MM.1S (cell line): ENCODE measurements at regions not wholly inside any gene's neighbourhood (a gene's known extent, or its start where the extent isn't known, plus 50 kb on each side); places are given as distances from the start of the nearest gene placed in this dataset.
A peak's percentile ranks its signal among the peaks of the same experiment; 100 is the strongest.
"Not testable (repeated sequence)": the region's sequence is repeated elsewhere in the genome, so short reads cannot be mapped to it uniquely, and the experiment has no call there.

Experiments used
- DNase-seq: peaks from one replicate; pipeline ENCODE4 v3.0.0-alpha.2; 2015
- H2AFZ ChIP-seq: fragments of 300-600 bp; sonication (generic); 2 replicates; pipeline ENCODE4 v1.6.0; 2016; ENCODE audit warnings: antibody characterized with exemption, low read length
- H3F3A ChIP-seq: fragments of 300-600 bp; sonication (generic); 2 replicates; pipeline ENCODE4 v1.6.1; 2016; ENCODE audit warnings: mild to moderate bottlenecking, antibody characterized with exemption, low read length, moderate library complexity, mixed read lengths; ENCODE audit not compliant: insufficient read depth
- H3K27ac ChIP-seq: fragments of 300-600 bp; sonication (generic); 2 replicates; pipeline ENCODE4 v1.5.1; 2016; ENCODE audit warnings: mild to moderate bottlenecking, low read length
- H3K27me3 ChIP-seq: fragments of 300-600 bp; sonication (generic); replicated peaks from 2 replicates; pipeline ENCODE4 v1.6.0; 2016; ENCODE audit warnings: low read length; ENCODE audit not compliant: insufficient read depth
- H3K36me3 ChIP-seq: fragments of 300-600 bp; sonication (generic); replicated peaks from 2 replicates; pipeline ENCODE4 v1.6.1; 2016; ENCODE audit warnings: mild to moderate bottlenecking, low read length, mixed read lengths; ENCODE audit not compliant: insufficient read depth
- H3K4me1 ChIP-seq: fragments of 300-600 bp; sonication (generic); 2 replicates; pipeline ENCODE4 v1.6.1; 2016; ENCODE audit warnings: low read length, mixed read lengths
- H3K4me2 ChIP-seq: fragments of 300-600 bp; sonication (generic); 2 replicates; pipeline ENCODE4 v1.6.0; 2016; ENCODE audit warnings: low read depth, low read length
- H3K4me3 ChIP-seq: fragments of 300-600 bp; sonication (generic); 2 replicates; pipeline ENCODE4 v1.5.1; 2016; ENCODE audit warnings: low read length, mixed read lengths
- H3K79me2 ChIP-seq: fragments of 300-600 bp; sonication (generic); 2 replicates; pipeline ENCODE4 v1.6.1; 2016; ENCODE audit warnings: mixed run types, low read length, mixed read lengths
- H3K9ac ChIP-seq: fragments of 300-600 bp; sonication (generic); 2 replicates; pipeline ENCODE4 v1.6.1; 2016; ENCODE audit warnings: low read length, mixed read lengths
- H3K9me2 ChIP-seq: fragments of 300-600 bp; sonication (generic); replicated peaks from 2 replicates; pipeline ENCODE4 v1.6.1; 2016; ENCODE audit warnings: mild to moderate bottlenecking, low read length, mixed read lengths; ENCODE audit not compliant: insufficient read depth
- H3K9me3 ChIP-seq: fragments of 300-600 bp; sonication (generic); replicated peaks from 2 replicates; pipeline ENCODE4 v1.6.1; 2016; ENCODE audit warnings: mild to moderate bottlenecking, low read length, mixed read lengths; ENCODE audit not compliant: insufficient read depth
- H4K20me1 ChIP-seq: fragments of 300-600 bp; sonication (generic); 2 replicates; pipeline ENCODE4 v1.6.1; 2016; ENCODE audit warnings: mild to moderate bottlenecking, low read length, moderate library complexity, mixed read lengths; ENCODE audit not compliant: insufficient read depth
- CTCF ChIP-seq: fragments of 300-600 bp; sonication (generic); IDR thresholded peaks from 2 replicates; pipeline ENCODE4 v1.5.1; 2016; ENCODE audit warnings: antibody characterized with exemption, low read length, mixed read lengths

DNA sequence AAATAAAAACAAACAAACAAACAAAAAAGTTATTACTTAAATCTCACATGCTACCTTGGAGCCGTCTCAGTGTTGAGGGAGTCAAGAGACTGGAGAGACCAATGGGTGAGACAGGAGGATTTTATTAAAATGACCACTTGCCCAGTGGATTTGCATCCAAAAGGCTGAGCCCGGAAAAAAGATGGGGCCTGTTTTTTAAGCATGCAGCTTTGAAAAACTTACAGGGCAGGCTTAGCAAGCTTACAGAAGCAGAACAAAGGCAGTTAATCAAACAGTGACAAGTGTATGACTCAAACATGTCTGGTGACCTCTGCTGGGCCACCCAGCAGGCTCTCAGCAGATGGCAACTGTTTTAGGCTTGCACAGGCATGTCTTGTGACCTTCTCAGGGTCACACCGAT lies 82.5 kb downstream of the POTEH start:
- H3K4me1 ChIP-seq, H3K27me3 ChIP-seq, H3K79me2 ChIP-seq, H2AFZ ChIP-seq, DNase-seq, H3K9me3 ChIP-seq, H4K20me1 ChIP-seq, H3F3A ChIP-seq, H3K4me3 ChIP-seq, H3K4me2 ChIP-seq, H3K9me2 ChIP-seq, H3K27ac ChIP-seq, H3K36me3 ChIP-seq, H3K9ac ChIP-seq: not testable (repeated sequence)

GRCh38 chr22:15775118-15775517 lies 85.3 kb downstream of the POTEH start:
- not testable (repeated sequence) for H3K4me3 ChIP-seq, H2AFZ ChIP-seq, H3K27me3 ChIP-seq, H3K9me2 ChIP-seq, H3K4me2 ChIP-seq, H3K9ac ChIP-seq, H3F3A ChIP-seq, H3K36me3 ChIP-seq, H4K20me1 ChIP-seq, H3K4me1 ChIP-seq, H3K9me3 ChIP-seq, H3K27ac ChIP-seq, H3K79me2 ChIP-seq, DNase-seq

DNA sequence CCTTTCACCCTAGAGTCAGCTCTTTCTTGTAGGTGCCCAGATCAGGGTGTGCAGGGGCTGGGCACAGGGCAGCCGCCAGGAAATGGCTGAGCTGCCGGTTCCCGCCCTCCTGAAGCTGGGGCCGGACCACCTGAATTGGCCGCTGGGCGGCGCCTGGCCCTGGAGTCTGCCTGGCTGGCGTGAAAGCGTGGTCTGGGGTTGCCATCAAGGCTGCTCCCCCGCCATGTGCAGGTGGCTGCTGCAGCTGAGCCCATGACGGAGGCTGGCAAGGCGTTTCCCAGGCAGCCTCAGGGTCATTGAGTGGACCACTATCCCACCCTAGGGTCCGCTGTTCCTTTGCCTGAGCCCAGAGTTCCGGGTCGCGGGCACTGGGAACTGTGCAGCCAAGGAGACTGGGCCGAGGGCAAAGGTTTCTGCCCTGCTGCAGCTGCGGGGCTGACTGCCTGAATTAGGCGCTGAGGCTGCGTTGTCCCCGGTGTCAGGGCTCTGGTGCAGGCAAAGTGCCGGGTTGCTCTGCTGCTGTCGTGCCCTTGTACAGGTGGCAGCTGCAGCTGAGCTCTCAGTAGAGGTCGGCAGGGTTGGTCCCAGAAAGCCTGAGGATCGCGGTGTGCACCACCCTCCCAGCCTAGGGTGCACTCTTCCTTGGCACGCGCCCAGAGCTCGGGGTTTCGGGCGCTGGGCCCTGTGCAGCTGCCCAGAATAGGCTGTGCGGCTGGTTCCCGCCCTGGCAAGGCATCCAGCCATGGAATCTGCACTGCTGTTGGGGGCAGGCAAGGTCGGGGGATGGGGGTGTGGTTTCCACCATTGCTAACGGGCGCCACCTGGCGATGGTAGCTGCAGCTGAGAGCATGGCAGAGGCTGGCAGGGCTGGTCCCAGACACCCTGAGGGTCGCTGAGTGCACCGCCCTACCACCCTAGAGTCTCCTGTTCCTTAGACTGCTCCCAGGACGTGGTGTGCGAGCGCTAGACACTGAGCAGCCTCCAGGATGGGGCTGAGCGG lies 86.1 kb downstream of the POTEH start:
- TF ChIP-seq CTCF, result peak; percentile 6; the same call in 1 of the 2 replicates
- H2AFZ ChIP-seq, H3K79me2 ChIP-seq, H3K36me3 ChIP-seq, H3K4me1 ChIP-seq, H3K9me2 ChIP-seq, H3K9ac ChIP-seq, H3F3A ChIP-seq, H3K27me3 ChIP-seq, H3K4me3 ChIP-seq, H4K20me1 ChIP-seq, H3K27ac ChIP-seq, H3K9me3 ChIP-seq: not testable (repeated sequence)
- H3K4me2 ChIP-seq, result peak overlapping the region; percentile 47; the same call in 1 of the 2 replicates
- peak; percentile 64 for DNase-seq

DNA sequence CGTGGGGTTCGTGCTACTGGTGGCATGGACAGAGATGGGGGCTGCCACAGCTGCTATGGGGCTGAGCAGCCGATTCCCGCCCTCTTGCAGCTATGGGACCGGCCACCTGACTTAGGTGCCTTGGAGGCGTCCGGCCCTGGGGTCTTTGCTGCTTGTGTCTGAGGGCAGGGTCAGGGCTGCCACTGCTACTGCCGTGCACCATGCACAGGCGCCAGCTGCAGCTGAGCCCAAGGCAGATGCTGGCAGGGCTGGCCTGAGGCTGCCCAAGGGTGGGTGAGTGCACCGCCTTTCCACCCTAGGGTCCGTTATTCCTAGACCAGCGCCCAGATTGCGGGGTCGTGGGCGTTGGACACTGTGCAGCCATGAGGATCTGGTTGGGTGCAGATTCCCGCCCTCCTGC lies 86.9 kb downstream of the POTEH start:
- not testable (repeated sequence) for H3K36me3 ChIP-seq, H3K4me2 ChIP-seq, H3K79me2 ChIP-seq, H3K4me1 ChIP-seq, H3K4me3 ChIP-seq, H3K27ac ChIP-seq, H3F3A ChIP-seq, H3K27me3 ChIP-seq, H3K9me3 ChIP-seq, DNase-seq, H3K9ac ChIP-seq, H3K9me2 ChIP-seq, H2AFZ ChIP-seq, H4K20me1 ChIP-seq

DNA sequence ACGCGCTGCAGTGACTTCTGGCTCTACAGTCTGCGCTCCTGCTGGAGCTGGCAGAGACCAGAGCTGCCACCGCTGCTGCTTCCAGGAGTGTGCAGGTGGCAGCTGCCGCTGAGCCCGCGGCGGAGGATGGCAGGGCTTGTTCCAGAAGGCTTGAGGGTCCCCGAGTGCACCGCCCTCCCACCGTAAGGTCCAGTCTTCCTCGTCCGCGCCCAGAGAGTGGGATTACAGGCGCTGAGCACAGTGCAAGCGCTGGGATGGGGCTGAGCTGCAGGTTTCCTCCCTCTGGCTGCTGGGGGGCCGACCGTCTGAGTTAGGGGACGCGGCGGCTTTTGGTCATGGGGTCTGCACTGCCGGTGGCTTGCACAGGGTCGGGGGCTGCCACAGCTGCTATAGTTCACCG lies 87.3 kb downstream of the POTEH start:
- not testable (repeated sequence) for H3K9me3 ChIP-seq, H3K9ac ChIP-seq, H3K27me3 ChIP-seq, H3K4me1 ChIP-seq, H3K79me2 ChIP-seq, H3K9me2 ChIP-seq, H3F3A ChIP-seq, H4K20me1 ChIP-seq, H3K36me3 ChIP-seq, H2AFZ ChIP-seq, H3K4me2 ChIP-seq, H3K4me3 ChIP-seq, H3K27ac ChIP-seq, DNase-seq

DNA sequence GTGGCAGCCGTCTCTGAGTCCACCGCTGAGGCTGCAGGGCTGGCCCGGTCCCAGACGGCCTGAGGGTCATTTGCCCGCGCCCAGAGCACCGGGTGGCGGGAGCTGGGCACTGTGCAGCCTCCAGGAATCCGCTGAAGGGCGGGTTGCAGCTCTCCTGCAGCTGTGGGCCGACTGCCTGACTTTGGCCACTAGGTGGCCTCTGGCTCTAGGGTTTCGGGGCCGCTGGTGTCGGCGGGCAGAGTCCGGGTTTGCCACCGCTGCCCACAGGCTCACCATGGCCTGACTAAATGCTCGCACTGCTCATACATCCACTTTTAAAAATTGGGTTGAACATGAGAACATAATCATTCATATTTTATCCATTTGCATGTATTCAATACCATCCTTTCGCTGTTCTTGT lies 87.7 kb downstream of the POTEH start:
- not testable (repeated sequence) for H2AFZ ChIP-seq, H3K4me2 ChIP-seq, H3K4me3 ChIP-seq, H3K36me3 ChIP-seq, H3K9ac ChIP-seq, H3F3A ChIP-seq, H3K27ac ChIP-seq, H4K20me1 ChIP-seq, H3K9me2 ChIP-seq, H3K4me1 ChIP-seq, H3K9me3 ChIP-seq, DNase-seq, H3K27me3 ChIP-seq, H3K79me2 ChIP-seq

DNA sequence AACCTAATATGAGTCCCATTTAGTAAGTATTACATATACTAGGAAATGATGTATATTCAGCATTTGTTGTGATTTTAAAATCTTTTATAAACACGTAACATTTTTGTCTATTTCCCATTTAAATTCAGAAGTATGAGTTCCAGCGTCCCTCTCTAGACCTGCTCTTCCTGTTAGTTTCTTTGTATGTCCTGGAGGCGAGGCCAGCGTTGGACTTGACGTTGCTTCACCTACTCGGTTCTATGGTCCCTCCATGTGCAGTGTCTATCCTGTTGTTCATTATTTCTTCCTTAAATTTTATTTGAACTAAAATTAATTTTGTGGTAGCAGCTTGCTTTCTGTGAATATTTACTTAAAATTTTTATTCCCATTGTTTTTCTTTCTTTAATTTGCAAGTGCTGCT lies 88.5 kb downstream of the POTEH start:
- not testable (repeated sequence) for H3K27ac ChIP-seq, H3K4me3 ChIP-seq, DNase-seq, H3K36me3 ChIP-seq, H3K9me2 ChIP-seq, H4K20me1 ChIP-seq, H3K79me2 ChIP-seq, H3F3A ChIP-seq, H2AFZ ChIP-seq, H3K9ac ChIP-seq, H3K4me2 ChIP-seq, H3K4me1 ChIP-seq, H3K27me3 ChIP-seq, H3K9me3 ChIP-seq
